Fibroblast of lung (primary cell): ENCODE measurements at regions not wholly inside any gene's neighbourhood (a gene's known extent, or its start where the extent isn't known, plus 50 kb on each side); places are given as distances from the start of the nearest gene placed in this dataset.

Source experiments
- EZH2 ChIP-seq: IDR thresholded peaks from 2 replicates; pipeline ENCODE4 v1.5.1; 2012; ENCODE audit warnings: low read length, control low read depth, mild to moderate bottlenecking; ENCODE audit errors: missing control alignments
- TF ChIP-seq, protein P1 (sequence below), 2 donors: IDR thresholded peaks in 1 of 2; conservative IDR thresholded peaks in 1 of 2; 1 replicate in 1 of 2; 2 replicates in 1 of 2; pipeline ENCODE4 v1.5.1; 2011 to 2012; ENCODE audit warnings: low read length in 2 of 2, control low read depth in 1 of 2, inconsistent platforms in 1 of 2, low read depth in 1 of 2, mild to moderate bottlenecking in 1 of 2

DNA sequence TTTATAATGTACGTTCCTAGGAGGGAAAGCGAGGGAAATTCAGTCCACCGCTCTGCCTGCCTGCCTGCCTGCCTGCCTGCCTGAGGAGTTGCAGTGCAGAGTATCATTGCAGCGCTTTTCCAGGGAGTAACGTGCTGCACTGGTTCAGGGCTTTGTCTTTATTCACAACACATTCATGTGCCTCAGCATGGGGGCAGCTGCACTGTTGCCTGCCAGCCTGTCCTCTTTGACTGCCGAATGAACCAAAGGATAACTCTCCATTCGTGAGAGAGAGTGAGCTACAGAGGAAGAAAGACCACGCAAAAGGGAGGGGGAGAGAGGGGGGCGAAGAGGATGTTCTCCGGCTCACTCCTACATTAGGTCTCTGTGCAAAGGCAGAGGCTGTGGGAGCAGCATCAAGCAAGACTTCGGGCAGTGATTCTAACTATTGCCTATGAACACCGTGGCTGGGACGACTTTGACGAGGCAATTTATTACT, 791.2 kb downstream of the MAT2B start:
- TF ChIP-seq, protein P1, sequence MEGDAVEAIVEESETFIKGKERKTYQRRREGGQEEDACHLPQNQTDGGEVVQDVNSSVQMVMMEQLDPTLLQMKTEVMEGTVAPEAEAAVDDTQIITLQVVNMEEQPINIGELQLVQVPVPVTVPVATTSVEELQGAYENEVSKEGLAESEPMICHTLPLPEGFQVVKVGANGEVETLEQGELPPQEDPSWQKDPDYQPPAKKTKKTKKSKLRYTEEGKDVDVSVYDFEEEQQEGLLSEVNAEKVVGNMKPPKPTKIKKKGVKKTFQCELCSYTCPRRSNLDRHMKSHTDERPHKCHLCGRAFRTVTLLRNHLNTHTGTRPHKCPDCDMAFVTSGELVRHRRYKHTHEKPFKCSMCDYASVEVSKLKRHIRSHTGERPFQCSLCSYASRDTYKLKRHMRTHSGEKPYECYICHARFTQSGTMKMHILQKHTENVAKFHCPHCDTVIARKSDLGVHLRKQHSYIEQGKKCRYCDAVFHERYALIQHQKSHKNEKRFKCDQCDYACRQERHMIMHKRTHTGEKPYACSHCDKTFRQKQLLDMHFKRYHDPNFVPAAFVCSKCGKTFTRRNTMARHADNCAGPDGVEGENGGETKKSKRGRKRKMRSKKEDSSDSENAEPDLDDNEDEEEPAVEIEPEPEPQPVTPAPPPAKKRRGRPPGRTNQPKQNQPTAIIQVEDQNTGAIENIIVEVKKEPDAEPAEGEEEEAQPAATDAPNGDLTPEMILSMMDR (conservative IDR thresholded peaks at IDR 0.05 in 1 of 2, IDR thresholded peaks at IDR 0.05 in 1 of 2; ENCODE audit: low read depth in 1 of 2, low read length in 2 of 2): no peak
- TF ChIP-seq EZH2: no peak
